HEK293 (cell line): ENCODE measurements at regions not wholly inside any gene's neighbourhood (a gene's known extent, or its start where the extent isn't known, plus 50 kb on each side); places are given as distances from the start of the nearest gene placed in this dataset.

Experiments used
- KLF10 ChIP-seq: fragments of 450-650 bp; IDR thresholded peaks from 2 replicates; pipeline ENCODE4 v1.5.1; 2018; ENCODE audit warnings: missing biosample characterization, mild to moderate bottlenecking, missing genetic modification characterization
- ZNF211 ChIP-seq: fragments of 450-650 bp; formaldehyde crosslinking; IDR thresholded peaks from 2 replicates; pipeline ENCODE4 v1.5.1; 2016; ENCODE audit warnings: low read depth, missing biosample characterization, missing genetic modification characterization

DNA sequence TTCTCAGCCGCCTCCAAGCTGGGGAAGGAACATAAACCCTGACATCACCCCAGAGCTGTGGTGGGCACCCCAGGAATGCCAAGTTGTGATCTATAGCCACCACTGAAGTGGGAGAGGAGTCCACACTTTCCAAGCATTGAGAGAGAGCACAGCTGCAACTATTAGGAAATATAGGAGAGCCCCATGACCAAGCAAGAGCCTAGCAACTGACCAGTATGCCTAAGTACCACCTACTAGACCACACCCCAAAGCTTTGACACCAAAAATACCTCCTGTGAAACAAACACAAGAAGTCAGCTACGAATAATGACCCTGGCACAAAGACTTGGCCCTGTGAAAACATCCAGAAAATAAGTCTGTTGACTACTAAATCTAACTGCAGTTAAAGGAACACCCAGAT, 804.1 kb upstream of the IGFBP3 start:
- no peak for TF ChIP-seq KLF10 (tag by site-specific recombination)
- TF ChIP-seq ZNF211 (tag by site-specific recombination), result no peak
